Hepatocyte (in vitro differentiated cells): ENCODE measurements at regions not wholly inside any gene's neighbourhood (a gene's known extent, or its start where the extent isn't known, plus 50 kb on each side); places are given as distances from the start of the nearest gene placed in this dataset.

Experiments
- EZH2 ChIP-seq: fragments of 200-600 bp; sonication (generic); IDR thresholded peaks from 2 replicates; pipeline ENCODE4 v1.6.1; 2016; ENCODE audit warnings: antibody characterized with exemption, mild to moderate bottlenecking, borderline replicate concordance
- EZH2phosphoT487 ChIP-seq: fragments of 200-600 bp; sonication (generic); IDR thresholded peaks from one replicate; pipeline ENCODE4 v1.6.1; 2018; ENCODE audit warnings: antibody characterized with exemption, mild to moderate bottlenecking, low read depth, moderate library complexity; ENCODE audit not compliant: unreplicated experiment, severe bottlenecking
- TF ChIP-seq, protein P1 (sequence below): fragments of 200-600 bp; sonication (generic); IDR thresholded peaks from 2 replicates; pipeline ENCODE4 v1.5.1; 2016; ENCODE audit warnings: antibody characterized with exemption, mild to moderate bottlenecking; ENCODE audit not compliant: poor library complexity

DNA sequence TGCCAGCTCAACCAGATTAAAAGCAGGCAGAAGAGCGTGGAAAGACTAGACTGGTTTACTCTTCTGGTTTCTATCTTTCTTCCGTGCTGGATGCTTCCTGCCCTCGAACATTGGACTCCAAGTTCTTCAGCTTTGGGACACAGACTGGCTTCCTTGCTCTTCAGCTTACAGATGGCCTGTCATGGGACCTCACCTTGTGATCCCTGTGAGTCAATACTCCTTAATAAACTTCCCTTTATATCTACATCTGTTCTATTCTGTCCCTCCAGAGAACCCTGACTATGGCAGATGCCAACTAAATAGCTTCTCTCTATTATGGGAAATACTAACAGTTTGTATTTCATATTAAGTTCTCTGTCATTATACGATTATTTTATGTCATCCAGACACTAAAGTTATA lies 609.1 kb downstream of the LMO7 start:
- TF ChIP-seq EZH2phosphoT487 (no peak), EZH2 (no peak)
- TF ChIP-seq, protein P1, sequence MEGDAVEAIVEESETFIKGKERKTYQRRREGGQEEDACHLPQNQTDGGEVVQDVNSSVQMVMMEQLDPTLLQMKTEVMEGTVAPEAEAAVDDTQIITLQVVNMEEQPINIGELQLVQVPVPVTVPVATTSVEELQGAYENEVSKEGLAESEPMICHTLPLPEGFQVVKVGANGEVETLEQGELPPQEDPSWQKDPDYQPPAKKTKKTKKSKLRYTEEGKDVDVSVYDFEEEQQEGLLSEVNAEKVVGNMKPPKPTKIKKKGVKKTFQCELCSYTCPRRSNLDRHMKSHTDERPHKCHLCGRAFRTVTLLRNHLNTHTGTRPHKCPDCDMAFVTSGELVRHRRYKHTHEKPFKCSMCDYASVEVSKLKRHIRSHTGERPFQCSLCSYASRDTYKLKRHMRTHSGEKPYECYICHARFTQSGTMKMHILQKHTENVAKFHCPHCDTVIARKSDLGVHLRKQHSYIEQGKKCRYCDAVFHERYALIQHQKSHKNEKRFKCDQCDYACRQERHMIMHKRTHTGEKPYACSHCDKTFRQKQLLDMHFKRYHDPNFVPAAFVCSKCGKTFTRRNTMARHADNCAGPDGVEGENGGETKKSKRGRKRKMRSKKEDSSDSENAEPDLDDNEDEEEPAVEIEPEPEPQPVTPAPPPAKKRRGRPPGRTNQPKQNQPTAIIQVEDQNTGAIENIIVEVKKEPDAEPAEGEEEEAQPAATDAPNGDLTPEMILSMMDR, result no peak
